GM21423 (cell line): ENCODE measurements at regions not wholly inside any gene's neighbourhood (a gene's known extent, or its start where the extent isn't known, plus 50 kb on each side); places are given as distances from the start of the nearest gene placed in this dataset.
"Not testable (repeated sequence)": the region's sequence is repeated elsewhere in the genome, so short reads cannot be mapped to it uniquely, and the experiment has no call there.

ENCODE experiments used
- ATAC-seq: cut with Tn5 transposase; IDR thresholded peaks from one replicate; pipeline ENCODE4 v1.9.1; 2021; ENCODE audit warnings: mild to moderate bottlenecking, moderate library complexity; ENCODE audit not compliant: unreplicated experiment

GRCh38 chr10:35889226-35889625, 247.1 kb upstream of the FZD8 start:
- ATAC-seq = no peak

- no peak for ATAC-seq
These were observed 246.3 kb upstream of the FZD8 start for GRCh38 chr10:35888400-35888799.

GRCh38 chr10:35887685-35888084, 245.6 kb upstream of the FZD8 start:
- ATAC-seq = no peak

GRCh38 chr10:35885076-35885475, 243.0 kb upstream of the FZD8 start:
- ATAC-seq = no peak

GRCh38 chr10:35884657-35885071, 242.6 kb upstream of the FZD8 start:
- no peak for ATAC-seq

GRCh38 chr10:35882422-35883150, 240.5 kb upstream of the FZD8 start:
- ATAC-seq = no peak

GRCh38 chr10:35881320-35881719, 239.2 kb upstream of the FZD8 start:
- no peak for ATAC-seq

GRCh38 chr10:35876248-35876647, 234.2 kb upstream of the FZD8 start:
- ATAC-seq = no peak

GRCh38 chr10:35875016-35875676, 233.1 kb upstream of the FZD8 start:
- no peak for ATAC-seq

GRCh38 chr10:35874311-35875015, 232.4 kb upstream of the FZD8 start:
- no peak for ATAC-seq

- ATAC-seq = no peak
These were observed 230.6 kb upstream of the FZD8 start for GRCh38 chr10:35872671-35873070.

GRCh38 chr10:35870665-35871310, 228.7 kb upstream of the FZD8 start:
- no peak for ATAC-seq

GRCh38 chr10:35858676-35859283, 216.7 kb upstream of the FZD8 start:
- ATAC-seq = not testable (repeated sequence)

- ATAC-seq = no peak
These were observed 215.8 kb upstream of the FZD8 start for GRCh38 chr10:35857860-35858259.

GRCh38 chr10:35855155-35855947, 213.3 kb upstream of the FZD8 start:
- ATAC-seq = no peak

- ATAC-seq = no peak
These were observed 212.6 kb upstream of the FZD8 start for GRCh38 chr10:35854661-35855060.

- no peak for ATAC-seq
These were observed 210.6 kb upstream of the FZD8 start for GRCh38 chr10:35852721-35853120.

GRCh38 chr10:35848412-35848811, 206.3 kb upstream of the FZD8 start:
- no peak for ATAC-seq

- ATAC-seq = no peak
These were observed 202.6 kb upstream of the FZD8 start for GRCh38 chr10:35844686-35845085.

GRCh38 chr10:35843524-35844181, 201.6 kb upstream of the FZD8 start:
- ATAC-seq = no peak
